ENCODE measurements at regions not wholly inside any gene's neighbourhood (a gene's known extent, or its start where the extent isn't known, plus 50 kb on each side); places are given as distances from the start of the nearest gene placed in this dataset.

- ChIA-PET POLR2A (no interaction called here), CTCF (interaction anchor here (1.4 kb wide), 1 partner anchor 9 kb away, joined by 3 read pairs; no protein-coding TSS in a partner anchor)
- Mint-ChIP-seq H3K9me3 (peaks cover 0 to 10% (median 0%) of the 10 kb centered on the region in 11 donors), H3K36me3 (peaks cover 0 to 9% (median 0%) of the 10 kb centered on the region in 5 donors), H3K27me3 (peaks cover 0 to 29% (median 12%) of the 10 kb centered on the region in 5 donors), H3K4me3 (no peak overlapping the region), H3K27ac (no peak overlapping the region), H3K4me1 (peaks cover 0 to 10% (median 5%) of the 10 kb centered on the region in 7 donors)
- Histone ChIP-seq H3K36me3 (ENCODE audit: control insufficient read depth in 2 of 3, insufficient read depth in 3 of 3, low read length in 3 of 3) (no peaks in the 10 kb centered on the region), H3K27me3 (ENCODE audit: control insufficient read depth in 2 of 2, insufficient read depth in 2 of 2, low read length in 2 of 2) (no peaks in the 10 kb centered on the region), H3K27ac (ENCODE audit: low read depth, low read length) (no peak overlapping the region), H3K4me3 (ENCODE audit: low read length) (no peak overlapping the region), H3K4me1 (ENCODE audit: control insufficient read depth in 2 of 2, insufficient read depth in 2 of 2, low read length in 2 of 2) (no peaks in the 10 kb centered on the region), H3K9me3 (ENCODE audit: control insufficient read depth in 2 of 3, low read length in 3 of 3) (no peaks in the 10 kb centered on the region)
- no peak for ATAC-seq
- DNase-seq: no peak
- intact Hi-C loops (cut with micrococcal nuclease): no loop called here
Observed at GRCh38 chr6:108766886-108767285, 81.3 kb upstream of the ARMC2 start.

- intact Hi-C loops (cut with micrococcal nuclease): no loop called here
- no peak overlapping the region for H3K4me3 ChIP-seq (ENCODE audit: low read length)
- H3K36me3 ChIP-seq (ENCODE audit: control insufficient read depth in 2 of 3, insufficient read depth in 3 of 3, low read length in 3 of 3): no peaks in the 10 kb centered on the region
- H3K27ac Mint-ChIP-seq: peak overlapping the region in 2 of 9 donors; percentile 10 to 17
- ATAC-seq (no peak), DNase-seq (no peak)
- H3K27ac ChIP-seq (ENCODE audit: low read depth, low read length): no peak overlapping the region
- ChIA-PET CTCF (interaction anchor here (1.4 kb wide), 1 partner anchor 8 kb away, joined by 3 read pairs; no protein-coding TSS in a partner anchor), POLR2A (no interaction called here)
- H3K9me3 Mint-ChIP-seq: peaks cover 0 to 10% (median 0%) of the 10 kb centered on the region in 11 donors
- H3K4me1 ChIP-seq (ENCODE audit: control insufficient read depth in 2 of 2, insufficient read depth in 2 of 2, low read length in 2 of 2): no peaks in the 10 kb centered on the region
- H3K4me3 Mint-ChIP-seq: no peak overlapping the region
- peaks cover 0 to 9% (median 0%) of the 10 kb centered on the region in 5 donors for H3K36me3 Mint-ChIP-seq
- H3K27me3 Mint-ChIP-seq: peaks cover 0 to 28% (median 12%) of the 10 kb centered on the region in 5 donors
- H3K27me3 ChIP-seq (ENCODE audit: control insufficient read depth in 2 of 2, insufficient read depth in 2 of 2, low read length in 2 of 2): no peaks in the 10 kb centered on the region
- no peaks in the 10 kb centered on the region for H3K9me3 ChIP-seq (ENCODE audit: control insufficient read depth in 2 of 3, low read length in 3 of 3)
- peaks cover 0 to 6% (median 5%) of the 10 kb centered on the region in 7 donors for H3K4me1 Mint-ChIP-seq
Observed at GRCh38 chr6:108767418-108768165, 80.6 kb upstream of the ARMC2 start.

- H3K4me1 Mint-ChIP-seq: peaks cover 0 to 6% (median 5%) of the 10 kb centered on the region in 7 donors
- Histone ChIP-seq H3K36me3 (ENCODE audit: control insufficient read depth in 2 of 3, insufficient read depth in 3 of 3, low read length in 3 of 3) (no peaks in the 10 kb centered on the region), H3K27ac (ENCODE audit: low read depth, low read length) (no peak overlapping the region), H3K27me3 (ENCODE audit: control insufficient read depth in 2 of 2, insufficient read depth in 2 of 2, low read length in 2 of 2) (no peaks in the 10 kb centered on the region), H3K4me1 (ENCODE audit: control insufficient read depth in 2 of 2, insufficient read depth in 2 of 2, low read length in 2 of 2) (no peaks in the 10 kb centered on the region), H3K4me3 (ENCODE audit: low read length) (no peak overlapping the region), H3K9me3 (ENCODE audit: control insufficient read depth in 2 of 3, low read length in 3 of 3) (no peaks in the 10 kb centered on the region)
- peaks cover 0 to 10% (median 0%) of the 10 kb centered on the region in 11 donors for H3K9me3 Mint-ChIP-seq
- CTCF ChIA-PET: interaction anchor here (1.4 kb wide), 1 partner anchor 8 kb away, joined by 3 read pairs; no protein-coding TSS in a partner anchor
- ATAC-seq (no peak), DNase-seq (no peak)
- H3K4me3 Mint-ChIP-seq: no peak overlapping the region
- intact Hi-C loops (cut with micrococcal nuclease): no loop called here
- H3K27ac Mint-ChIP-seq: peak overlapping the region in 1 of 9 donors; percentile 17
- H3K27me3 Mint-ChIP-seq: peaks cover 0 to 27% (median 11%) of the 10 kb centered on the region in 5 donors
- POLR2A ChIA-PET: no interaction called here
- H3K36me3 Mint-ChIP-seq: peaks cover 0 to 9% (median 0%) of the 10 kb centered on the region in 5 donors
Observed at GRCh38 chr6:108768166-108768555, 80.1 kb upstream of the ARMC2 start.

GRCh38 chr6:108768792-108769524, 79.3 kb upstream of the ARMC2 start:
- intact Hi-C loops (cut with micrococcal nuclease): no loop called here
- CTCF ChIA-PET: interaction anchor here (0.6 kb wide), 1 partner anchor 388 kb away, joined by 3 read pairs; no protein-coding TSS in a partner anchor

GRCh38 chr6:108771421-108771820, 76.8 kb upstream of the ARMC2 start:
- CTCF ChIA-PET: interaction anchor here (0.6 to 0.7 kb wide), 2 partner anchors 9 to 44 kb away, joined by 3 read pairs; no protein-coding TSS in a partner anchor
- Histone ChIP-seq H3K27me3 (ENCODE audit: control insufficient read depth in 2 of 2, insufficient read depth in 2 of 2, low read length in 2 of 2) (no peaks in the 10 kb centered on the region), H3K4me3 (ENCODE audit: low read length) (no peak overlapping the region), H3K36me3 (ENCODE audit: control insufficient read depth in 2 of 3, insufficient read depth in 3 of 3, low read length in 3 of 3) (no peaks in the 10 kb centered on the region), H3K4me1 (ENCODE audit: control insufficient read depth in 2 of 2, insufficient read depth in 2 of 2, low read length in 2 of 2) (no peaks in the 10 kb centered on the region), H3K27ac (ENCODE audit: low read depth, low read length) (no peak overlapping the region), H3K9me3 (ENCODE audit: control insufficient read depth in 2 of 3, low read length in 3 of 3) (no peaks in the 10 kb centered on the region)
- Mint-ChIP-seq H3K4me3 (no peak overlapping the region), H3K27me3 (peaks cover 0 to 13% (median 5%) of the 10 kb centered on the region in 5 donors), H3K27ac (no peak overlapping the region), H3K4me1 (peaks cover 0 to 6% (median 5%) of the 10 kb centered on the region in 7 donors), H3K9me3 (peaks cover 0 to 4% (median 0%) of the 10 kb centered on the region in 11 donors), H3K36me3 (peaks cover 0 to 9% (median 0%) of the 10 kb centered on the region in 5 donors)
- POLR2A ChIA-PET: no interaction called here
- no peak for ATAC-seq
- intact Hi-C loops (cut with micrococcal nuclease): no loop called here
- no peak for DNase-seq

More at GRCh38 chr6:108768792-108769524, 79.3 kb upstream of the ARMC2 start:
- Mint-ChIP-seq H3K36me3 (peaks cover 0 to 9% (median 0%) of the 10 kb centered on the region in 5 donors), H3K9me3 (peaks cover 0 to 4% (median 0%) of the 10 kb centered on the region in 11 donors), H3K4me1 (peaks cover 0 to 6% (median 5%) of the 10 kb centered on the region in 7 donors), H3K27me3 (peaks cover 0 to 21% (median 5%) of the 10 kb centered on the region in 5 donors), H3K27ac (no peak overlapping the region), H3K4me3 (no peak overlapping the region)
- Histone ChIP-seq H3K36me3 (ENCODE audit: control insufficient read depth in 2 of 3, insufficient read depth in 3 of 3, low read length in 3 of 3) (no peaks in the 10 kb centered on the region), H3K27ac (ENCODE audit: low read depth, low read length) (no peak overlapping the region), H3K27me3 (ENCODE audit: control insufficient read depth in 2 of 2, insufficient read depth in 2 of 2, low read length in 2 of 2) (no peaks in the 10 kb centered on the region), H3K9me3 (ENCODE audit: control insufficient read depth in 2 of 3, low read length in 3 of 3) (no peaks in the 10 kb centered on the region), H3K4me3 (ENCODE audit: low read length) (no peak overlapping the region), H3K4me1 (ENCODE audit: control insufficient read depth in 2 of 2, insufficient read depth in 2 of 2, low read length in 2 of 2) (no peaks in the 10 kb centered on the region)
- POLR2A ChIA-PET: no interaction called here
- ATAC-seq (no peak), DNase-seq (no peak)

- H3K4me3 ChIP-seq (ENCODE audit: low read length): no peak overlapping the region
- intact Hi-C loops (cut with micrococcal nuclease): no loop called here
- DNase-seq: no peak
- Mint-ChIP-seq H3K4me1 (peaks cover 0 to 1% (median 0%) of the 10 kb centered on the region in 7 donors), H3K36me3 (peaks cover 0 to 9% (median 0%) of the 10 kb centered on the region in 5 donors), H3K27ac (no peak overlapping the region), H3K27me3 (peaks cover 0 to 33% (median 4%) of the 10 kb centered on the region in 5 donors), H3K4me3 (no peak overlapping the region), H3K9me3 (peaks cover 0 to 4% (median 0%) of the 10 kb centered on the region in 11 donors)
- POLR2A ChIA-PET: no interaction called here
- H3K27ac ChIP-seq (ENCODE audit: low read depth, low read length): no peak overlapping the region
- no peak for ATAC-seq
- no peaks in the 10 kb centered on the region for H3K27me3 ChIP-seq (ENCODE audit: control insufficient read depth in 2 of 2, insufficient read depth in 2 of 2, low read length in 2 of 2)
- no peaks in the 10 kb centered on the region for H3K36me3 ChIP-seq (ENCODE audit: control insufficient read depth in 2 of 3, insufficient read depth in 3 of 3, low read length in 3 of 3)
- H3K4me1 ChIP-seq (ENCODE audit: control insufficient read depth in 2 of 2, insufficient read depth in 2 of 2, low read length in 2 of 2): no peaks in the 10 kb centered on the region
- CTCF ChIA-PET: interaction anchor here (0.6 kb wide), 1 partner anchor 263 kb away, joined by 4 read pairs; no protein-coding TSS in a partner anchor
- H3K9me3 ChIP-seq (ENCODE audit: control insufficient read depth in 2 of 3, low read length in 3 of 3): no peaks in the 10 kb centered on the region
Observed at GRCh38 chr6:108774555-108774954, 73.7 kb upstream of the ARMC2 start.

All from naive thymus-derived CD4-positive, alpha-beta T cell (primary cell).